ENCODE measurements at regions not wholly inside any gene's neighbourhood (a gene's known extent, or its start where the extent isn't known, plus 50 kb on each side); places are given as distances from the start of the nearest gene placed in this dataset.

GRCh38 chr4:171022824-171023230 lies 790.4 kb upstream of the GALNTL6 start:
- H3K36me3 Mint-ChIP-seq (ENCODE audit: insufficient read depth, unreplicated experiment) = no peaks in the 10 kb centered on the region
- BruUV-seq (replicated peaks) = no TSS peak
- DNase-seq = no peak
- TF ChIP-seq, protein P1, sequence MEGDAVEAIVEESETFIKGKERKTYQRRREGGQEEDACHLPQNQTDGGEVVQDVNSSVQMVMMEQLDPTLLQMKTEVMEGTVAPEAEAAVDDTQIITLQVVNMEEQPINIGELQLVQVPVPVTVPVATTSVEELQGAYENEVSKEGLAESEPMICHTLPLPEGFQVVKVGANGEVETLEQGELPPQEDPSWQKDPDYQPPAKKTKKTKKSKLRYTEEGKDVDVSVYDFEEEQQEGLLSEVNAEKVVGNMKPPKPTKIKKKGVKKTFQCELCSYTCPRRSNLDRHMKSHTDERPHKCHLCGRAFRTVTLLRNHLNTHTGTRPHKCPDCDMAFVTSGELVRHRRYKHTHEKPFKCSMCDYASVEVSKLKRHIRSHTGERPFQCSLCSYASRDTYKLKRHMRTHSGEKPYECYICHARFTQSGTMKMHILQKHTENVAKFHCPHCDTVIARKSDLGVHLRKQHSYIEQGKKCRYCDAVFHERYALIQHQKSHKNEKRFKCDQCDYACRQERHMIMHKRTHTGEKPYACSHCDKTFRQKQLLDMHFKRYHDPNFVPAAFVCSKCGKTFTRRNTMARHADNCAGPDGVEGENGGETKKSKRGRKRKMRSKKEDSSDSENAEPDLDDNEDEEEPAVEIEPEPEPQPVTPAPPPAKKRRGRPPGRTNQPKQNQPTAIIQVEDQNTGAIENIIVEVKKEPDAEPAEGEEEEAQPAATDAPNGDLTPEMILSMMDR (IDR thresholded peaks at IDR 0.05; ENCODE audit: unreplicated experiment) = no peak
- no peak overlapping the region for H3K27ac Mint-ChIP-seq (ENCODE audit: unreplicated experiment)
- intact Hi-C loops (cut with micrococcal nuclease; ENCODE audit: unreplicated experiment) = no loop called here
- CTCF ChIA-PET = no interaction called here
- H3K9me3 Mint-ChIP-seq (ENCODE audit: low read depth, unreplicated experiment) = no peaks in the 10 kb centered on the region
- H3K4me3 Mint-ChIP-seq (ENCODE audit: low read depth, unreplicated experiment) = no peak overlapping the region
- no peaks in the 10 kb centered on the region for H3K4me1 Mint-ChIP-seq (ENCODE audit: low read depth, unreplicated experiment)
- no peaks in the 10 kb centered on the region for H3K27me3 Mint-ChIP-seq (ENCODE audit: unreplicated experiment)

DNA sequence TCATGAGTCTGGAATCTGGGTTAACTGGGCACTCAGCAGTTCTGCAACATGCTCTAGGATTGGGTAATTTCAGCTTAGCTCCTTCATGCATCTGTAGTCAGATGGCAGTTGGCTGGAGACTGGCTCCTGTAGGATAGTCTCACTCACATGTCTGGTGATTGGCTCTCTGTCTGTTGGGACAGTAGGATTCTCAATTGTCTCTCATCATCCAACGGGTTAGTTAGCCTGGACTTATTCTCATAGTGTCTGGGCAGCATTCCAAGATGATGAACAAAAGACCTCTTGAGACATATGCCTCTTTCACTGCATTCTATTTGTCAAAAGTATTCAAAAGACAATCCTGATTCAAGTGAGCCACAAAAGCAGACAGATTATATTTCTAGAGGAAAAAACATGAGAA lies 795.6 kb upstream of the GALNTL6 start:
- DNase-seq = no peak
- TF ChIP-seq, protein P1 (IDR thresholded peaks at IDR 0.05; ENCODE audit: unreplicated experiment) = no peak
- Mint-ChIP-seq H3K4me1 (ENCODE audit: low read depth, unreplicated experiment) (no peaks in the 10 kb centered on the region), H3K27ac (ENCODE audit: unreplicated experiment) (no peak overlapping the region), H3K9me3 (ENCODE audit: low read depth, unreplicated experiment) (no peaks in the 10 kb centered on the region), H3K4me3 (ENCODE audit: low read depth, unreplicated experiment) (no peak overlapping the region), H3K27me3 (ENCODE audit: unreplicated experiment) (no peaks in the 10 kb centered on the region), H3K36me3 (ENCODE audit: insufficient read depth, unreplicated experiment) (no peaks in the 10 kb centered on the region)
- no TSS peak for BruUV-seq (replicated peaks)
- CTCF ChIA-PET = no interaction called here
- intact Hi-C loops (cut with micrococcal nuclease; ENCODE audit: unreplicated experiment) = no loop called here

DNA sequence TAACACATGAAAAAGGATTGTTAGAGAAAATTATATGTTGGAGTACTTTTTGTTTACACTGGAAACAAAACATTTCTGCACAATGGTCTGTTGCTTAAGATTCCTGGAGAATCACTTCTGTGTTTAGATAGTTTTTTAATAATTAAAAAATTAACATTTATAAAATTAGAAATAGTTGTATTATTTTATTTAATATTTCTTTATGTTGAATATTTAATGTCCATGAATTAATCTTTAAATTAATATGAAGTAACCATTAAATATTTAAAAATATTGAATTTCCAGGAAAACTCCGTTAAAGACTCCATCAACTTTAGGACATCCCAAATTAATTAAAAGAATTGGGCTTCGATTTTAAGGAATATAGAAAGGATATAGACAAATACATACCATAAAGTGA lies 797.1 kb upstream of the GALNTL6 start:
- no peaks in the 10 kb centered on the region for H3K27me3 Mint-ChIP-seq (ENCODE audit: unreplicated experiment)
- H3K9me3 Mint-ChIP-seq (ENCODE audit: low read depth, unreplicated experiment) = no peaks in the 10 kb centered on the region
- no peaks in the 10 kb centered on the region for H3K36me3 Mint-ChIP-seq (ENCODE audit: insufficient read depth, unreplicated experiment)
- CTCF ChIA-PET = no interaction called here
- no peak overlapping the region for H3K27ac Mint-ChIP-seq (ENCODE audit: unreplicated experiment)
- no peak for DNase-seq
- TF ChIP-seq, protein P1 (IDR thresholded peaks at IDR 0.05; ENCODE audit: unreplicated experiment) = no peak
- intact Hi-C loops (cut with micrococcal nuclease; ENCODE audit: unreplicated experiment) = no loop called here
- no peak overlapping the region for H3K4me3 Mint-ChIP-seq (ENCODE audit: low read depth, unreplicated experiment)
- no peaks in the 10 kb centered on the region for H3K4me1 Mint-ChIP-seq (ENCODE audit: low read depth, unreplicated experiment)
- no TSS peak for BruUV-seq (replicated peaks)

GRCh38 chr4:171015441-171015840 lies 797.8 kb upstream of the GALNTL6 start:
- no peak for DNase-seq
- H3K4me3 Mint-ChIP-seq (ENCODE audit: low read depth, unreplicated experiment) = no peak overlapping the region
- CTCF ChIA-PET = no interaction called here
- BruUV-seq (replicated peaks) = no TSS peak
- H3K9me3 Mint-ChIP-seq (ENCODE audit: low read depth, unreplicated experiment) = no peaks in the 10 kb centered on the region
- H3K4me1 Mint-ChIP-seq (ENCODE audit: low read depth, unreplicated experiment) = no peaks in the 10 kb centered on the region
- H3K36me3 Mint-ChIP-seq (ENCODE audit: insufficient read depth, unreplicated experiment) = no peaks in the 10 kb centered on the region
- H3K27ac Mint-ChIP-seq (ENCODE audit: unreplicated experiment) = no peak overlapping the region
- intact Hi-C loops (cut with micrococcal nuclease; ENCODE audit: unreplicated experiment) = no loop called here
- TF ChIP-seq, protein P1 (IDR thresholded peaks at IDR 0.05; ENCODE audit: unreplicated experiment) = no peak
- no peaks in the 10 kb centered on the region for H3K27me3 Mint-ChIP-seq (ENCODE audit: unreplicated experiment)
